Body of pancreas (tissue), 4 donors: ENCODE measurements at regions not wholly inside any gene's neighbourhood (a gene's known extent, or its start where the extent isn't known, plus 50 kb on each side); places are given as distances from the start of the nearest gene placed in this dataset.

Source experiments
- POLR2A ChIP-seq, 3 donors: fragments of 450-650 bp; IDR thresholded peaks; one replicate each; pipeline ENCODE4 v1.6.1; 2016; ENCODE audit warnings: antibody characterized with exemption in 3 of 3, mild to moderate bottlenecking in 2 of 3
- TF ChIP-seq, protein P1 (sequence below), 7 experiments: fragments of 450-650 bp in 4 of 7; fragments of 200-600 bp in 3 of 7; sonication (generic) in 3 of 7; IDR thresholded peaks; one replicate each; pipeline ENCODE4 v1.5.1; 2016 to 2019; ENCODE audit warnings: antibody characterized with exemption in 7 of 7

DNA sequence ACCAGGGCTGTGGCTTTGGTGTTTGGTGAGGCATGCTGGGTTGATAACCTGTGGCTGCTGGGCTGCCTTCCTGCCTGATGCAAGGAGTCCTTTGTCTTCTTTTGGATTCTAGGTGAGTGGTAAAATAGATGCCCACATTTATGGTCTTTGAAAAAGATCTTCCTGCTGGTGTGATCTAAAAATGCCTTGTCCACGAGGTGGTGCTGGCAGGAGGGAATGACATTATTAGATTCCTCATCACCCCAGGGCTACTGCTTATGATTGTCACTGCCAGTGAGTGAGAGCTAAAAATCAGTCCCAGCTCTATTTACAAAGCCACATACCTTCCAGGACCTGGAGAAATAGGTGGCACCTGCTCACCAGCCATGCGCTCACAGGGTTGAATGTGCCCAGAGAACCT lies 355.5 kb upstream of the ROPN1 start:
- TF ChIP-seq, protein P1, sequence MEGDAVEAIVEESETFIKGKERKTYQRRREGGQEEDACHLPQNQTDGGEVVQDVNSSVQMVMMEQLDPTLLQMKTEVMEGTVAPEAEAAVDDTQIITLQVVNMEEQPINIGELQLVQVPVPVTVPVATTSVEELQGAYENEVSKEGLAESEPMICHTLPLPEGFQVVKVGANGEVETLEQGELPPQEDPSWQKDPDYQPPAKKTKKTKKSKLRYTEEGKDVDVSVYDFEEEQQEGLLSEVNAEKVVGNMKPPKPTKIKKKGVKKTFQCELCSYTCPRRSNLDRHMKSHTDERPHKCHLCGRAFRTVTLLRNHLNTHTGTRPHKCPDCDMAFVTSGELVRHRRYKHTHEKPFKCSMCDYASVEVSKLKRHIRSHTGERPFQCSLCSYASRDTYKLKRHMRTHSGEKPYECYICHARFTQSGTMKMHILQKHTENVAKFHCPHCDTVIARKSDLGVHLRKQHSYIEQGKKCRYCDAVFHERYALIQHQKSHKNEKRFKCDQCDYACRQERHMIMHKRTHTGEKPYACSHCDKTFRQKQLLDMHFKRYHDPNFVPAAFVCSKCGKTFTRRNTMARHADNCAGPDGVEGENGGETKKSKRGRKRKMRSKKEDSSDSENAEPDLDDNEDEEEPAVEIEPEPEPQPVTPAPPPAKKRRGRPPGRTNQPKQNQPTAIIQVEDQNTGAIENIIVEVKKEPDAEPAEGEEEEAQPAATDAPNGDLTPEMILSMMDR (IDR thresholded peaks at IDR 0.05), result no peak
- no peak for TF ChIP-seq POLR2A (IDR thresholded peaks at IDR 0.05)
